Loucy (cell line): ENCODE measurements at regions not wholly inside any gene's neighbourhood (a gene's known extent, or its start where the extent isn't known, plus 50 kb on each side); places are given as distances from the start of the nearest gene placed in this dataset.

ENCODE experiments used
- CTCF ChIP-seq: fragments of 200-600 bp; sonication (generic); conservative IDR thresholded peaks from 2 replicates; pipeline ENCODE4 v1.5.1; 2014; ENCODE audit warnings: mild to moderate bottlenecking, antibody characterized with exemption, low read length
- EZH2phosphoT487 ChIP-seq: fragments of 200-600 bp; IDR thresholded peaks from 2 replicates; pipeline ENCODE4 v1.6.1; 2018; ENCODE audit warnings: antibody characterized with exemption, mild to moderate bottlenecking, moderate library complexity, borderline replicate concordance

- TF ChIP-seq CTCF (no peak), EZH2phosphoT487 (no peak)
These were observed 150.7 kb upstream of the EOLA2 start for GRCh38 chrX:150088766-150089518.
